Activated T-helper 1 cell treated with anti-CD3 and anti-CD28 coated beads, Interleukin-12 subunit alpha, Interleukin-12 subunit beta, Interleukin-2, Interleukin-4 antibody, amounts not matched to agents 30 ng/mL and 10 ng/mL and 1 ng/mL, durations not matched to agents 14 hours and 24 hours and 36 hours (primary cell): ENCODE measurements at regions not wholly inside any gene's neighbourhood (a gene's known extent, or its start where the extent isn't known, plus 50 kb on each side); places are given as distances from the start of the nearest gene placed in this dataset.
"Not testable (repeated sequence)": the region's sequence is repeated elsewhere in the genome, so short reads cannot be mapped to it uniquely, and the experiment has no call there.

ENCODE experiments used
- DNase-seq: peaks from one replicate; pipeline ENCODE4 v3.0.0; 2021; ENCODE audit warnings: low spot score
- H3K27ac Mint-ChIP-seq: one replicate; pipeline ENCODE4 v1.8.0; 2021; ENCODE audit warnings: mild to moderate bottlenecking, mixed read lengths
- H3K27me3 Mint-ChIP-seq: one replicate; pipeline ENCODE4 v1.8.0; 2022; ENCODE audit warnings: mild to moderate bottlenecking, moderate library complexity, mixed read lengths; ENCODE audit not compliant: insufficient read depth
- H3K36me3 Mint-ChIP-seq: one replicate; pipeline ENCODE4 v1.8.0; 2021; ENCODE audit warnings: low read depth, mixed read lengths
- H3K4me1 Mint-ChIP-seq: one replicate; pipeline ENCODE4 v1.8.0; 2021; ENCODE audit warnings: low read depth, mixed read lengths
- H3K4me3 Mint-ChIP-seq: one replicate; pipeline ENCODE4 v1.8.0; 2021; ENCODE audit warnings: mild to moderate bottlenecking, moderate library complexity, mixed read lengths
- H3K9me3 Mint-ChIP-seq: one replicate; pipeline ENCODE4 v1.8.0; 2021; ENCODE audit warnings: mixed read lengths
- intact Hi-C: fragments of 100-400 bp; cut with micrococcal nuclease; formaldehyde crosslinking; loops from one replicate; pipeline ENCODE4 v1.15.1; 2024

- intact Hi-C loops = no loop called here
- no peaks in the 10 kb centered on the region for H3K36me3 Mint-ChIP-seq
- no peaks in the 10 kb centered on the region for H3K9me3 Mint-ChIP-seq
- no peak for DNase-seq
- H3K27me3 Mint-ChIP-seq = peaks cover 4% of the 10 kb centered on the region
- H3K27ac Mint-ChIP-seq = no peak overlapping the region
- peaks cover 4% of the 10 kb centered on the region for H3K4me1 Mint-ChIP-seq
- no peak overlapping the region for H3K4me3 Mint-ChIP-seq
These were observed 155.4 kb upstream of the IQSEC1 start for GRCh38 chr3:13228584-13228983.

- H3K27me3 Mint-ChIP-seq, H3K27ac Mint-ChIP-seq, intact Hi-C loops, H3K4me3 Mint-ChIP-seq, H3K9me3 Mint-ChIP-seq, H3K36me3 Mint-ChIP-seq, H3K4me1 Mint-ChIP-seq, DNase-seq: not testable (repeated sequence)
These were observed 154.9 kb upstream of the IQSEC1 start for GRCh38 chr3:13228169-13228568.

- intact Hi-C loops = no loop called here
- no peak overlapping the region for H3K27ac Mint-ChIP-seq
- no peak overlapping the region for H3K4me3 Mint-ChIP-seq
- H3K9me3 Mint-ChIP-seq = no peaks in the 10 kb centered on the region
- H3K36me3 Mint-ChIP-seq = no peaks in the 10 kb centered on the region
- peaks cover 2% of the 10 kb centered on the region for H3K27me3 Mint-ChIP-seq
- peaks cover 5% of the 10 kb centered on the region for H3K4me1 Mint-ChIP-seq
- no peak for DNase-seq
These were observed 154.3 kb upstream of the IQSEC1 start for GRCh38 chr3:13227315-13228165.

GRCh38 chr3:13224967-13225366, 151.7 kb upstream of the IQSEC1 start:
- H3K27ac Mint-ChIP-seq = no peak overlapping the region
- no peak overlapping the region for H3K4me3 Mint-ChIP-seq
- H3K4me1 Mint-ChIP-seq = peaks cover 5% of the 10 kb centered on the region
- no peak for DNase-seq
- intact Hi-C loops = no loop called here
- H3K36me3 Mint-ChIP-seq = no peaks in the 10 kb centered on the region
- H3K9me3 Mint-ChIP-seq = no peaks in the 10 kb centered on the region
- peaks cover 2% of the 10 kb centered on the region for H3K27me3 Mint-ChIP-seq

GRCh38 chr3:13223574-13224237, 150.5 kb upstream of the IQSEC1 start:
- H3K36me3 Mint-ChIP-seq = no peaks in the 10 kb centered on the region
- peaks cover 2% of the 10 kb centered on the region for H3K27me3 Mint-ChIP-seq
- intact Hi-C loops = no loop called here
- H3K4me1 Mint-ChIP-seq = peaks cover 5% of the 10 kb centered on the region
- no peak for DNase-seq
- H3K27ac Mint-ChIP-seq = no peak overlapping the region
- H3K4me3 Mint-ChIP-seq = no peak overlapping the region
- no peaks in the 10 kb centered on the region for H3K9me3 Mint-ChIP-seq

GRCh38 chr3:13222891-13223573, 149.8 kb upstream of the IQSEC1 start:
- Mint-ChIP-seq H3K4me1 (peaks cover 5% of the 10 kb centered on the region), H3K9me3 (no peaks in the 10 kb centered on the region), H3K4me3 (no peak overlapping the region), H3K36me3 (no peaks in the 10 kb centered on the region), H3K27me3 (peaks cover 2% of the 10 kb centered on the region), H3K27ac (no peak overlapping the region)
- DNase-seq = no peak
- intact Hi-C loops = no loop called here

GRCh38 chr3:13222131-13222530, 148.9 kb upstream of the IQSEC1 start:
- H3K4me1 Mint-ChIP-seq = peaks cover 5% of the 10 kb centered on the region
- peaks cover 4% of the 10 kb centered on the region for H3K27me3 Mint-ChIP-seq
- no peaks in the 10 kb centered on the region for H3K9me3 Mint-ChIP-seq
- H3K4me3 Mint-ChIP-seq = no peak overlapping the region
- no peak for DNase-seq
- no peak overlapping the region for H3K27ac Mint-ChIP-seq
- H3K36me3 Mint-ChIP-seq = no peaks in the 10 kb centered on the region
- intact Hi-C loops = no loop called here

- H3K4me3 Mint-ChIP-seq = no peak overlapping the region
- intact Hi-C loops = no loop called here
- DNase-seq = no peak
- no peaks in the 10 kb centered on the region for H3K36me3 Mint-ChIP-seq
- no peak overlapping the region for H3K27ac Mint-ChIP-seq
- no peaks in the 10 kb centered on the region for H3K9me3 Mint-ChIP-seq
- H3K27me3 Mint-ChIP-seq = peaks cover 4% of the 10 kb centered on the region
- peaks cover 5% of the 10 kb centered on the region for H3K4me1 Mint-ChIP-seq
These were observed 148.3 kb upstream of the IQSEC1 start for GRCh38 chr3:13221491-13222061.

- intact Hi-C loops = no loop called here
- DNase-seq = no peak
- Mint-ChIP-seq H3K27me3 (peaks cover 4% of the 10 kb centered on the region), H3K4me3 (no peak overlapping the region), H3K27ac (no peak overlapping the region), H3K4me1 (peaks cover 5% of the 10 kb centered on the region), H3K36me3 (no peaks in the 10 kb centered on the region), H3K9me3 (no peaks in the 10 kb centered on the region)
These were observed 147.8 kb upstream of the IQSEC1 start for GRCh38 chr3:13220991-13221390.

GRCh38 chr3:13219902-13220296, 146.7 kb upstream of the IQSEC1 start:
- Mint-ChIP-seq H3K4me1 (peaks cover 5% of the 10 kb centered on the region), H3K27ac (no peak overlapping the region), H3K27me3 (peaks cover 4% of the 10 kb centered on the region), H3K4me3 (no peak overlapping the region), H3K9me3 (no peaks in the 10 kb centered on the region), H3K36me3 (no peaks in the 10 kb centered on the region)
- intact Hi-C loops = no loop called here
- no peak for DNase-seq

GRCh38 chr3:13219077-13219901, 146.1 kb upstream of the IQSEC1 start:
- DNase-seq = no peak
- Mint-ChIP-seq H3K4me1 (peaks cover 5% of the 10 kb centered on the region), H3K27me3 (peaks cover 4% of the 10 kb centered on the region), H3K27ac (no peak overlapping the region), H3K9me3 (no peaks in the 10 kb centered on the region), H3K4me3 (no peak overlapping the region), H3K36me3 (no peaks in the 10 kb centered on the region)
- intact Hi-C loops = no loop called here

GRCh38 chr3:13218541-13218908, 145.3 kb upstream of the IQSEC1 start:
- no peak for DNase-seq
- intact Hi-C loops = no loop called here
- no peak overlapping the region for H3K4me3 Mint-ChIP-seq

More at GRCh38 chr3:13218541-13218908, 145.3 kb upstream of the IQSEC1 start:
- Mint-ChIP-seq H3K4me1 (peaks cover 3% of the 10 kb centered on the region), H3K9me3 (no peaks in the 10 kb centered on the region), H3K27me3 (peaks cover 3% of the 10 kb centered on the region), H3K36me3 (no peaks in the 10 kb centered on the region), H3K27ac (no peak overlapping the region)
